IMR-90 (cell line): ENCODE measurements at regions not wholly inside any gene's neighbourhood (a gene's known extent, or its start where the extent isn't known, plus 50 kb on each side); places are given as distances from the start of the nearest gene placed in this dataset.

ENCODE experiments used
- ATAC-seq: fragments of 200-7000 bp; cut with Tn5 transposase; 2 replicates; pipeline ENCODE4 v1.9.1; 2020; ENCODE audit warnings: low read depth, mild to moderate bottlenecking, moderate library complexity
- BruUV-seq: library from RNA; stranded (reverse); fragments of 400-500 nt; replicated peaks from 2 replicates; lab custom pipeline; 2021; lab: Mats Ljungman, UMichigan
- CTCF ChIA-PET: fragments of 300-600 bp; formaldehyde crosslinking; extraction: SDS; loops from one replicate; lab custom pipeline; 2021; ENCODE audit warnings: antibody characterized with exemption; lab: Yijun Ruan, JAX
- POLR2A ChIA-PET: fragments of 300-600 bp; sonication (Branson Sonifier 250); formaldehyde crosslinking; loops from one replicate; lab custom pipeline; 2022; ENCODE audit warnings: antibody characterized with exemption; ENCODE audit not compliant: unreplicated experiment; lab: Charles Lee
- DNase-seq: peaks from one replicate; pipeline ENCODE4 v3.0.0; 2013
- H2AFZ ChIP-seq: replicated peaks from 2 replicates; pipeline ENCODE3; 2013; ENCODE audit warnings: low read length, mild to moderate bottlenecking; ENCODE audit not compliant: poor library complexity
- H2AK5ac ChIP-seq: 2 replicates; pipeline ENCODE4 v1.6.1; 2013; ENCODE audit warnings: low read depth, low read length, inconsistent platforms
- H2AK9ac ChIP-seq: replicated peaks from 2 replicates; pipeline ENCODE3; 2013; ENCODE audit warnings: mild to moderate bottlenecking, low read depth, low read length, moderate library complexity; ENCODE audit not compliant: poor library complexity
- H2BK120ac ChIP-seq: 2 replicates; pipeline ENCODE4 v1.6.1; 2013; ENCODE audit warnings: low read depth, low read length, inconsistent platforms
- H2BK15ac ChIP-seq: 3 replicates; pipeline ENCODE4 v1.6.1; 2013; ENCODE audit warnings: low read depth, low read length, inconsistent platforms
- H2BK20ac ChIP-seq: 2 replicates; pipeline ENCODE4 v1.6.1; 2013; ENCODE audit warnings: low read depth, mild to moderate bottlenecking, inconsistent platforms, low read length, moderate library complexity
- H2BK5ac ChIP-seq: 2 replicates; pipeline ENCODE4 v1.6.1; 2013; ENCODE audit warnings: mild to moderate bottlenecking, low read depth, low read length, inconsistent platforms; ENCODE audit not compliant: poor library complexity, severe bottlenecking
- H3K14ac ChIP-seq: replicated peaks from 2 replicates; pipeline ENCODE4 v1.6.1; 2013; ENCODE audit warnings: low read depth, low read length, inconsistent platforms
- H3K18ac ChIP-seq: 2 replicates; pipeline ENCODE4 v1.6.1; 2013; ENCODE audit warnings: low read depth, low read length, control low read depth
- H3K23ac ChIP-seq: 2 replicates; pipeline ENCODE4 v1.6.1; 2013; ENCODE audit warnings: low read depth, low read length, inconsistent platforms
- H3K27ac ChIP-seq: 2 replicates; pipeline ENCODE4 v1.5.1; 2013; ENCODE audit warnings: mild to moderate bottlenecking, control low read depth, low read length; ENCODE audit not compliant: insufficient read depth
- H3K27me3 ChIP-seq: 2 replicates; pipeline ENCODE4 v1.6.1; 2013; ENCODE audit warnings: low read length; ENCODE audit not compliant: control insufficient read depth, insufficient read depth
- H3K36me3 ChIP-seq: 2 replicates; pipeline ENCODE4 v1.6.1; 2013; ENCODE audit warnings: low read length, mixed read lengths; ENCODE audit not compliant: control insufficient read depth, insufficient read depth
- H3K4ac ChIP-seq: 2 replicates; pipeline ENCODE4 v1.6.1; 2013; ENCODE audit warnings: low read depth, low read length, inconsistent platforms
- H3K4me1 ChIP-seq: 2 replicates; pipeline ENCODE4 v1.6.1; 2013; ENCODE audit warnings: low read length, mixed read lengths; ENCODE audit not compliant: control insufficient read depth, insufficient read depth
- H3K4me2 ChIP-seq: 2 replicates; pipeline ENCODE4 v1.6.1; 2013; ENCODE audit warnings: low read depth, mild to moderate bottlenecking, control low read depth, low read length, moderate library complexity
- H3K4me3 ChIP-seq: 2 replicates; pipeline ENCODE4 v1.5.1; 2013; ENCODE audit warnings: low read depth, mild to moderate bottlenecking, control low read depth, low read length, moderate library complexity; ENCODE audit not compliant: insufficient read depth
- H3K56ac ChIP-seq: 2 replicates; pipeline ENCODE4 v1.6.1; 2013; ENCODE audit warnings: low read length, inconsistent platforms; ENCODE audit not compliant: insufficient read depth; ENCODE audit errors: extremely low read depth
- H3K79me1 ChIP-seq, 2 experiments: 2 replicates each; pipeline ENCODE4 v1.6.1; 2013; ENCODE audit warnings: low read length in 2 of 2, inconsistent platforms in 1 of 2, low read depth in 1 of 2
- H3K9ac ChIP-seq: 2 replicates; pipeline ENCODE4 v1.6.1; 2013; ENCODE audit warnings: low read depth, low read length, control low read depth
- H3K9me1 ChIP-seq: 2 replicates; pipeline ENCODE4 v1.6.1; 2013; ENCODE audit warnings: low read length, inconsistent platforms; ENCODE audit not compliant: insufficient read depth
- H3K9me3 ChIP-seq: 2 replicates; pipeline ENCODE4 v1.6.1; 2013; ENCODE audit warnings: low read length; ENCODE audit not compliant: control insufficient read depth, insufficient read depth
- H4K20me1 ChIP-seq: 2 replicates; pipeline ENCODE4 v1.6.1; 2013; ENCODE audit warnings: low read length, inconsistent platforms; ENCODE audit not compliant: insufficient read depth
- H4K5ac ChIP-seq: 2 replicates; pipeline ENCODE4 v1.6.1; 2013; ENCODE audit warnings: mild to moderate bottlenecking, low read depth, low read length, control low read depth
- H4K8ac ChIP-seq, 2 experiments: 2 replicates each; pipeline ENCODE4 v1.6.1; 2013; ENCODE audit warnings: low read depth in 2 of 2, low read length in 2 of 2, control low read depth in 1 of 2, inconsistent platforms in 1 of 2
- H4K91ac ChIP-seq: 2 replicates; pipeline ENCODE4 v1.6.1; 2013; ENCODE audit warnings: low read depth, low read length, inconsistent platforms; ENCODE audit not compliant: insufficient read depth
- BHLHE40 ChIP-seq: fragments of 150-350 bp; IDR thresholded peaks from 2 replicates; pipeline ENCODE4 v1.6.1; 2016; ENCODE audit warnings: mild to moderate bottlenecking, low read depth, low read length
- CEBPB ChIP-seq: IDR thresholded peaks from 2 replicates; pipeline ENCODE4 v1.6.1; 2012; ENCODE audit warnings: low read depth, low read length, improper control_type of control experiment
- CHD1 ChIP-seq: IDR thresholded peaks from 2 replicates; pipeline ENCODE4 v1.6.1; 2012; ENCODE audit warnings: low read depth, low read length, improper control_type of control experiment
- CTCF ChIP-seq: conservative IDR thresholded peaks from 2 replicates; pipeline ENCODE4 v1.5.1; 2012; ENCODE audit warnings: mild to moderate bottlenecking, low read depth, low read length, improper control_type of control experiment
- ELK1 ChIP-seq: fragments of 150-350 bp; IDR thresholded peaks from 2 replicates; pipeline ENCODE4 v1.6.1; 2016; ENCODE audit warnings: low read depth, mild to moderate bottlenecking, low read length, moderate library complexity, borderline replicate concordance
- FOS ChIP-seq: fragments of 150-350 bp; IDR thresholded peaks from 2 replicates; pipeline ENCODE4 v1.6.1; 2016; ENCODE audit warnings: low read depth, low read length
- MAFK ChIP-seq: IDR thresholded peaks from 2 replicates; pipeline ENCODE4 v1.6.1; 2012; ENCODE audit warnings: low read depth, low read length, improper control_type of control experiment
- MAZ ChIP-seq: IDR thresholded peaks from 2 replicates; pipeline ENCODE4 v1.6.1; 2012; ENCODE audit warnings: low read depth, mild to moderate bottlenecking, low read length, improper control_type of control experiment, moderate library complexity, borderline replicate concordance
- MXI1 ChIP-seq: IDR thresholded peaks from 2 replicates; pipeline ENCODE4 v1.6.1; 2012; ENCODE audit warnings: low read depth, mild to moderate bottlenecking, low read length, moderate library complexity, borderline replicate concordance
- NFE2L2 ChIP-seq: fragments of 150-350 bp; IDR thresholded peaks from 2 replicates; pipeline ENCODE4 v1.6.1; 2016; ENCODE audit warnings: low read depth, mild to moderate bottlenecking, low read length
- POLR2A ChIP-seq: IDR thresholded peaks from 2 replicates; pipeline ENCODE4 v1.6.1; 2012; ENCODE audit warnings: mild to moderate bottlenecking, low read depth, low read length
- RAD21 ChIP-seq: IDR thresholded peaks from 2 replicates; pipeline ENCODE4 v1.6.1; 2012; ENCODE audit warnings: low read length, improper control_type of control experiment
- RCOR1 ChIP-seq: IDR thresholded peaks from 2 replicates; pipeline ENCODE4 v1.6.1; 2012; ENCODE audit warnings: mild to moderate bottlenecking, low read length, improper control_type of control experiment; ENCODE audit not compliant: insufficient replicate concordance
- RFX5 ChIP-seq: IDR thresholded peaks from 2 replicates; pipeline ENCODE4 v1.8.0; 2012; ENCODE audit warnings: low read depth, mild to moderate bottlenecking, low read length, moderate library complexity
- SMC3 ChIP-seq: fragments of 150-350 bp; IDR thresholded peaks from 2 replicates; pipeline ENCODE4 v1.6.1; 2016; ENCODE audit warnings: low read depth, mild to moderate bottlenecking, antibody characterized with exemption, low read length, moderate library complexity
- USF2 ChIP-seq: fragments of 150-350 bp; IDR thresholded peaks from 2 replicates; pipeline ENCODE4 v1.6.1; 2017; ENCODE audit warnings: mild to moderate bottlenecking, antibody characterized with exemption, low read length, low read depth
- WGBS, 2 experiments: methylation state at CpG; one replicate each; pipeline versions ENCODE4 v1.1.5 to v1.1.7; 2013; ENCODE audit warnings: missing lambda C conversion rate in 2 of 2; ENCODE audit not compliant: insufficient read length in 1 of 2; ENCODE audit errors: extremely low coverage in 2 of 2; 5-methylcytosine and 5-hydroxymethylcytosine counted together
- dilution Hi-C: fragments of 300-500 bp; cut with HindIII; formaldehyde crosslinking; loops from one replicate; pipeline ENCODE4 v1.14.3; 2018; ENCODE audit warnings: low sequenced_read_pairs; ENCODE audit not compliant: unreplicated experiment
- in situ Hi-C: fragments of 300-500 bp; cut with MboI; formaldehyde crosslinking; loops from 3 replicates; pipeline ENCODE4 v1.14.3; 2019; ENCODE audit warnings: low sequenced_read_pairs, inconsistent platforms, mixed read lengths
- intact Hi-C: fragments of 100-400 bp; cut with micrococcal nuclease; formaldehyde crosslinking; loops from 2 replicates; pipeline ENCODE4 v1.10.0; 2022

DNA sequence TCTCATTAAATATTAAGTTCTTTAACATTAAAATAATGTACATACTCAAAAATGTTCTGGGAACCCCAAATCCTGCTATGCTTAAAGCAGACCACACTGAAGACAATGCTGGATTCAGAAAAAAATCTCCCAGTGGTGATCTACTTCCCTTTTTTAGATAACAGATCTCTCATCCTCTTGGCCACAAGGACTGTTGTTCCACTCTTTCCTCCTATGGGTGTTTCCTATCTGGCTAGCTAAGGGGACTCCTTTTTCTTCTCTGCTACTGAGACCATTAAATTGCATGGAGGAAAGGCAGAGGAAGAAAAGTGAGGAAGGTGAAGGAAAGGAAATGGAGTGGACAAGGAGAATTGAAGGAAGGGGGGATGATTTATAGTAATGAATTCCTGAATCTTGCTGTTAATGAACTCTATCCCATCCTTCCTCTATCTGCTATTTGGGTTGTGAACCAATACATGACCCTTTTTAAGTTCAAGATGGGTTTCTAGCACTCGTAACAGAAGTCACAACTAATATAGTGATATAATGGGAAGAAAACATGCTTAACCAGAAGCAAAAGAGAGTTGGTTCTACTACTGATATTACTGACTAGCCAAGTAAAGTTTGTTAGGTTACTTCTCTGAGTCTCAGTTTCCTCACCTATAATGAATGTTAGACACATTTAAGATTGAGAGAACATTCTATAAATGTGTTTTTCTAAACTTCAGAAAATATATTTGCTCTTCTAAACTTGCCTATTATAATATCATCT is 53.2 kb downstream of the PIK3C2A start:
- no TSS peak for BruUV-seq
- intact Hi-C loops, result no loop called here

More for the DNA sequence above, 53.2 kb downstream of the PIK3C2A start:
- Histone ChIP-seq H3K4ac (no peak overlapping the region), H2BK20ac (no peak overlapping the region), H3K79me1 (peaks cover 13 to 29% of the 10 kb centered on the region in 2 experiments), H3K4me1 (no peaks in the 10 kb centered on the region), H4K91ac (no peak overlapping the region), H3K23ac (no peak overlapping the region), H3K56ac (no peak overlapping the region), H3K36me3 (peaks cover 2% of the 10 kb centered on the region; the same call in 1 of the 2 replicates), H3K4me2 (no peak overlapping the region), H4K20me1 (peaks cover 10% of the 10 kb centered on the region; the same call in 1 of the 2 replicates), H3K27ac (no peak overlapping the region), H2AFZ (no peak overlapping the region), H2BK5ac (no peak overlapping the region), H2AK5ac (no peak overlapping the region), H4K8ac (no peak overlapping the region), H2BK120ac (no peak overlapping the region), H3K9me3 (no peaks in the 10 kb centered on the region), H3K9ac (no peak overlapping the region), H4K5ac (no peak overlapping the region), H3K4me3 (no peak overlapping the region), H3K27me3 (no peaks in the 10 kb centered on the region), H3K9me1 (0 out of 2 replicates have a peak, but pooled peaks cover 2% of the 10 kb centered on the region), H2BK15ac (no peak overlapping the region), H2AK9ac (no peak overlapping the region), H3K14ac (no peak overlapping the region), H3K18ac (no peak overlapping the region)
- TF ChIP-seq MAFK (no peak), MXI1 (no peak), FOS (no peak), USF2 (no peak), MAZ (no peak), CTCF (no peak), CHD1 (no peak), NFE2L2 (no peak), RCOR1 (no peak), POLR2A (no peak), RFX5 (no peak), BHLHE40 (no peak), RAD21 (no peak), ELK1 (no peak), CEBPB (no peak), SMC3 (no peak)
- dilution Hi-C loops (no loop called here), in situ Hi-C loops (no loop called here)
- ATAC-seq, result no peak
- ChIA-PET POLR2A (no interaction called here), CTCF (no interaction called here)
- no peak for DNase-seq
- no CpG with 5 or more reads among the region's 1 CpG for WGBS, 2 experiments
